ENCODE measurements at regions not wholly inside any gene's neighbourhood (a gene's known extent, or its start where the extent isn't known, plus 50 kb on each side); places are given as distances from the start of the nearest gene placed in this dataset.

- no peak overlapping the region for H3K27ac ChIP-seq (replicated peaks in 1 of 4)
Measured at GRCh38 chr2:240351826-240352426, 83.5 kb upstream of the GPC1 start.

GRCh38 chr2:240353086-240353798 is 82.2 kb upstream of the GPC1 start:
- no peaks in the 10 kb centered on the region for H3K9me3 ChIP-seq
- no peak overlapping the region for H3K4me3 ChIP-seq
- peaks cover 3 to 24% (median 10%) of the 10 kb centered on the region in 4 donors for H3K4me1 ChIP-seq
- H3K27me3 ChIP-seq, result peaks cover 0 to 14% (median 0%) of the 10 kb centered on the region in 4 donors
- intact Hi-C loops (cut with DNase I), result no loop called here
- 95% methylated on average over 16 of the region's 18 CpGs for WGBS
- DNase-seq (ENCODE audit: extremely low spot score), result no peak
- H3K27ac ChIP-seq (replicated peaks in 1 of 4), result no peak overlapping the region
- no peaks in the 10 kb centered on the region for H3K36me3 ChIP-seq
- TF ChIP-seq POLR2A (IDR thresholded peaks at IDR 0.05; ENCODE audit: low read depth) (no peak), CTCF (IDR thresholded peaks at IDR 0.05) (no peak), EP300 (IDR thresholded peaks at IDR 0.05) (no peak), POLR2AphosphoS5 (IDR thresholded peaks at IDR 0.05) (no peak)

More at GRCh38 chr2:240351826-240352426, 83.5 kb upstream of the GPC1 start:
- Histone ChIP-seq H3K27me3 (peaks cover 0 to 24% (median 0%) of the 10 kb centered on the region in 4 donors), H3K36me3 (no peaks in the 10 kb centered on the region), H3K4me3 (no peak overlapping the region), H3K4me1 (peaks cover 3 to 24% (median 10%) of the 10 kb centered on the region in 4 donors), H3K9me3 (no peaks in the 10 kb centered on the region)
- TF ChIP-seq CTCF (IDR thresholded peaks at IDR 0.05), result no peak
- TF ChIP-seq POLR2A (IDR thresholded peaks at IDR 0.05; ENCODE audit: low read depth), result no peak
- no peak for TF ChIP-seq EP300 (IDR thresholded peaks at IDR 0.05)
- no peak for TF ChIP-seq POLR2AphosphoS5 (IDR thresholded peaks at IDR 0.05)
- 83% methylated on average over 8 of the region's 14 CpGs for WGBS
- no peak for DNase-seq (ENCODE audit: extremely low spot score)
- intact Hi-C loops (cut with DNase I), result no loop called here

GRCh38 chr2:240353944-240354343 is 81.5 kb upstream of the GPC1 start:
- WGBS, result 90% methylated on average over 5 of the region's 9 CpGs
- H3K4me1 ChIP-seq, result peaks cover 3 to 24% (median 10%) of the 10 kb centered on the region in 4 donors
- H3K9me3 ChIP-seq, result no peaks in the 10 kb centered on the region
- DNase-seq (ENCODE audit: extremely low spot score), result no peak
- peaks cover 0 to 14% (median 0%) of the 10 kb centered on the region in 4 donors for H3K27me3 ChIP-seq
- no peak overlapping the region for H3K4me3 ChIP-seq
- intact Hi-C loops (cut with DNase I), result no loop called here
- no peaks in the 10 kb centered on the region for H3K36me3 ChIP-seq
- H3K27ac ChIP-seq (replicated peaks in 1 of 4), result no peak overlapping the region
- TF ChIP-seq CTCF (IDR thresholded peaks at IDR 0.05) (no peak), EP300 (IDR thresholded peaks at IDR 0.05) (no peak), POLR2AphosphoS5 (IDR thresholded peaks at IDR 0.05) (no peak), POLR2A (IDR thresholded peaks at IDR 0.05; ENCODE audit: low read depth) (no peak)

GRCh38 chr2:240355001-240355891 is 80.2 kb upstream of the GPC1 start:
- intact Hi-C loops (cut with DNase I), result no loop called here
- DNase-seq (ENCODE audit: extremely low spot score), result no peak
- H3K4me3 ChIP-seq, result no peak overlapping the region
- WGBS, result 69% methylated on average over 9 of the region's 17 CpGs
- no peaks in the 10 kb centered on the region for H3K36me3 ChIP-seq
- H3K27ac ChIP-seq (replicated peaks in 1 of 4), result no peak overlapping the region
- H3K4me1 ChIP-seq, result peaks cover 3 to 24% (median 10%) of the 10 kb centered on the region in 4 donors
- peaks cover 0 to 10% (median 5%) of the 10 kb centered on the region in 4 donors for H3K9me3 ChIP-seq
- TF ChIP-seq CTCF (IDR thresholded peaks at IDR 0.05) (no peak), EP300 (IDR thresholded peaks at IDR 0.05) (no peak), POLR2AphosphoS5 (IDR thresholded peaks at IDR 0.05) (no peak), POLR2A (IDR thresholded peaks at IDR 0.05; ENCODE audit: low read depth) (no peak)
- peaks cover 0 to 4% (median 0%) of the 10 kb centered on the region in 4 donors for H3K27me3 ChIP-seq
